T1000 (cell line): ENCODE measurements at regions not wholly inside any gene's neighbourhood (a gene's known extent, or its start where the extent isn't known, plus 50 kb on each side); places are given as distances from the start of the nearest gene placed in this dataset.
"Not testable (repeated sequence)": the region's sequence is repeated elsewhere in the genome, so short reads cannot be mapped to it uniquely, and the experiment has no call there.

Experiments
- DNase-seq: peaks from one replicate; lab custom pipeline; 2025; ENCODE audit warnings: mixed read lengths; lab: John Stamatoyannopoulos, UW

DNA sequence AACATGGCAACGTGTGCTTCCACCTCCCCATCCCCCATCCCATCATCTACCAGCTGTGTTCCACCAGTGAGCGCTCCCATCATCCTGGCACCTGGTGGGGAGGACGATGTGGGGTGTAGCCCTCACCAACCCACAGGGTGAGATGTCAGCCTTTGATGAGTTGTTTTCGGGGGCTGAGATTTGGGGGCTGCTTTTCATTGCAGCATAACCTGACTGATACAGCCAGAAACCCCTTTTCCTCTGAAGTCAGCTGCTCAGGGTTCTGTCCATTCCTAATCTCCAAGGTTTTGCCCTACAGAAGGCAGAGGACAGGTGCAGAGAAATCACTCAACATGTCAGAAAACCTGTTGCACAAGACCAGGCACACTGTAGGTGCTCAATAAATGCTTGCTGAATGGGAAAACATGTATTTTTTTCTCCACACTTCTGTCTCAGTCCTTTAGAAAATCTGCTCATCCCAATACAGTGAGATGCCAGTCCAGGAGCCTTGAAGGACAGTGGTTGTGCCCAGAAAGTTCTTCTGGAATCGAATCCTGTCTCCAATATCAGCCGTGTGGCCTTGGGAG, 239.8 kb downstream of the RBM19 start:
- DNase-seq: no peak

GRCh38 chr12:113725557-113725876, 240.6 kb downstream of the RBM19 start:
- no peak for DNase-seq

GRCh38 chr12:113724794-113725556, 241.2 kb downstream of the RBM19 start:
- no peak for DNase-seq

DNA sequence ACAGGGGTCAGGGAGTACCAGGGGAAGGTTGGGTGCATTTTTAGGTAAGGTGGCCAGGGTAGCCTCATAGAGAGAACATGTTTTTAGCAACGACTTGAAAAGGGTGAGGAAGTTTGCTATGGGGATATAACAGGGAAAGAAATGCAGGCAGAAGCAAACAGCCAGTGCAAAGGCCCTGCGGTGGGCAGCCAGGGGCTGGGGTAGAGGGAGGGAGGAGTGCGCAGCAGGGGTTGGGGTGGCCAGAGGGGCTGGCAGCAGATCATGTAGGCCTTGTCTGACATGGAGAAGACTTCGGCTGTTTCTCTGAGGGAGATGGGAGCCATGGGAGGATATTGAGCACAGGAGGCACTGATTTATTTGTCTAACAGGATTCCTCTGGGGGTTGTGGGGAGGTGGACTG, 242.5 kb downstream of the RBM19 start:
- no peak for DNase-seq

DNA sequence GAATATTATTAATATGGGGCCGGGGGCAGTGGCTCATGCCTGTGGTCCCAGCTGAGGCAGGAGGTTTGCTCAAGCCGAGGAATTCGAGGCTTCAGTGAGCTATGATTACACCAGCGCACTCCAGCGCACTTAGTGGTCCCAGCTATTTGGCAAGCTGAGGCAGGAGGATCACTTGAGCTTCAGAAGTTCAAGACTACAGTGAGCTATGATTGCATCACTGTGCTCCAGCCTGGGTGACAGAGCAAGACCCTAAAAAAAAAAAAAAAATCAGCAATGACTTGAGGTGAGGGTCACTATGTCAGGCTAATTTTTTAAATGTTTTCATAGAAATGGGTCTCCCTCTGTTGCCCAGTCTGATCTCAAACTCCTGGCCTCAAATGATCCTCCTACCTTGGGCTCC, 243.4 kb downstream of the RBM19 start:
- DNase-seq: no peak

DNA sequence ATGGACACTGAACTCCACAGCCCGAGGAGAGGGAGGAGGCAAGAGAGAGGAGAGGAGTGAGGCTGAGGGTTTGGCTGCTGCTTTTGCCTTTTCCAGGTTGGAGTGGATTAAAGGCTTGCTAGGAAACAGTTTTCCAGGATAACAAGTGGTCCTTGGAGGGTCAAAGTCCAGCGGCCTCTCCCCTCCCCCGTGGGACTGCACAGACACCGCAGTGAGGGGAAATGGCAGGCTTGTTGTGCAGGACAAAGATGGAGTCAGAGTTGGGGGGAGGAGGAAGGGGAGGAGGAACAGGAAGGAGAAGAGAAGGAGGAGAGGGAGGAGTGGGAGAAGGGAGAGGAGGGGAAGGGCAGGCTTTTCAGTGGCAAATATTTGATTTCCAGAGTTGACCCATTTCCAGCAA, 245.5 kb downstream of the RBM19 start:
- DNase-seq: no peak

DNA sequence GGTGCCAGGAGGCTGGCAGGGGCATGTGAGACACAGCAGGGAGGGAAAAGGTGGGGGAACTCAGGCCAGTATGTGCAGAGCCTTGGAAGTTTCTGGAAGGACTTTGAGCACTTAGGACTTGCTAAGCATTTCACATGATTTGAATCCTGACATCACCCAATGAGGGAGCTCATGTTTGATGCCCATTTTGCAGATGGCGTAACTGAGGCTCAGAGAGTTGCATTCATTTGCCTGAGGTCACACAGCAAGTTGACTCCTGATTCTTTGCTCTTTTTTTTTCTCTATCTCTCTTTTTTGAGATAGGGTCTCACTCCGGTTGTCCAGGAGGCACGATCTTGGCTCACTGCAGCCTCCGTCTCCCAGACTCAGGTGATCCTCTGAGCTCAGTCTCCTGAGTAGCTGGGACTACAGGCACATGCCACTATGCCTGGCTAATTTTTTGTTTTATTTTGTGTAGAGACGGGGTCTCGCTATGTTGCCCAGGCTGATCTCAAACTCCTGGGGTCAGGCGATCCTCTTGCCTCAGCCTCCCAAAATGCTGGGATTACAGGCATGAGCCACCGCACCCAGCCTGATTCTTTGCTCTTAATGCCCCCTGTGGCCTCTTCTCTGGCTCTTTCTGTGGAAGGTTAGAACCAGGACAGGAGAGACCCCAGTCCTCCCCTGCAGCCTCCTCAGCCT, 246.1 kb downstream of the RBM19 start:
- no peak for DNase-seq

DNA sequence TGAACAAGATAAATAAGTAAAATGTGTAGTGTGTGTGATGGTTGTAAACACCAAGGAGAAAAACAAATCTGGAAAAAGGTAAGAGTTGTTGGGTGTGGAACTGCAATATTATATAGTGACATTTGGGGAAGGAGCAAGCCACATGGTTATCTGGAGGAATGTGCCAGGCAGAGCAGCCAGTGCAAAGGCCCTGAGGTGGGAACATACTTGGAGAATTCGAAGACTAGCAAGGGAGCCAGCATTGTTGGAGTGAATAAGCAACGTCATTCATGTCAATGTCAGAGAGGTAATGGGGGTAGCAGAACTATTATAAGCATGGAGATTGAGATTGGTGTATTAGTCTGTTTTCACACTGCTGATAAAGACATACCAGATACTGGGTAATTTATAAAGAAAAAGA, 241.5 kb upstream of the LHX5 start:
- no peak for DNase-seq

GRCh38 chr12:113712481-113712880, 240.8 kb upstream of the LHX5 start:
- no peak for DNase-seq

- DNase-seq: no peak
Observed at GRCh38 chr12:113710216-113710615, 238.5 kb upstream of the LHX5 start.

DNA sequence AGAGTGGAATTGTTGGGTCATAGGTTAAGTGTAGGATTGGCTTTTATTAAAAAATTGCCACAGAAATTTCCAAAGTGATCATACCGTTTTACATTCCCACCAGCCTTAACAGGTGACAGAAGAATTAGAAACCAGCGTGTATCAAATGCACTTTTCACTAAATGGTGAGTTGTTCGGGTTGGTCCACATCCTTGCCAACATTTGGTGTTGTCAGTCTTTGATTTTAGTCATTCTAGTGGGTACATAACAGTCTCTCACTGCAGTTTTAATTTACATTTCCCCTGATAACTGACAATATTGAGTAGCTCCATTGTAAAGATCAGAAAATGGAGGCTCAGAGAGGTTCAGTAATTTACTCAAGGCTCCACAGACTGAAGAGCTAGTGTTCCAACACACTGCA, 237.8 kb upstream of the LHX5 start:
- DNase-seq: no peak

- no peak for DNase-seq
Observed at GRCh38 chr12:113702836-113703235, 231.2 kb upstream of the LHX5 start.

DNA sequence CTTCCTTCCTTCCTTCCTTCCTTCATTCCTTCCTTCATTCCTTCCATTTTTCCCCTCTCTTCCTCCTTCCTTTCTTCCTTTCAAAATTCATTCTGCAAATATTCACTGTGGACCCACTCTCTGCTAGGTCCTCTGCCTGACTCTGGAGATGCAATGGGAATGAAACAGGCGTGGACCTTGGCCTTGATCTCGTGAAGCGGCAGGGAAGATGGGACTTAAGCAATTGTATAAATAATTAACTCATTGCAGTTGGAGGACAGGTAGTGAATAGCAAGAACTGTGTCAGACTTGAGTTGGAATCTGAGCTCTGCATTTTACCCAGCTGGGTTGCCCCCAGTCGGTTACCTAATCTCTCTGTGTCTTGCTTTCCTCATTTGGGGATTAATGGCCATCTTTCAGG, 230.6 kb upstream of the LHX5 start:
- DNase-seq: no peak

DNA sequence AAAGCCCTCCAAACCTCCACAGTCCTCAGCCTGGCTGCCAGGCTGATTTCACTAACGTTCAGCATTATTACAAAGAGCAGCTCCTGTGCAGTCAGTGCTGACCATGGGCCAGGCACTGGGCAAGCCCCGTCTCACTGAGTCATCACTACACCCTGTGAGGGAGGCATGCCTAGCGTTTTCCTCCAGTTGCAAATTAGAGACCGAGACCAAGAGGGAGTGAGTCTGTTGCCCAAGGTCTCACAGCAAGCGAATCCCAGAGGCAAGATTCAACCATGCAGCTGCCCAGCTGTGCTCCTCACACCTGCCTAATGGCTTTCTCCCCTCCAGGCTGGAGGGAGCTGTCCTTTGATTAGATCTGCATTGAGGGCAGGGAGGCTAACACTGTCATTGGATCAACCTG, 229.3 kb upstream of the LHX5 start:
- no peak for DNase-seq

- DNase-seq: not testable (repeated sequence)
Observed at GRCh38 chr12:113699984-113700383, 228.3 kb upstream of the LHX5 start.

DNA sequence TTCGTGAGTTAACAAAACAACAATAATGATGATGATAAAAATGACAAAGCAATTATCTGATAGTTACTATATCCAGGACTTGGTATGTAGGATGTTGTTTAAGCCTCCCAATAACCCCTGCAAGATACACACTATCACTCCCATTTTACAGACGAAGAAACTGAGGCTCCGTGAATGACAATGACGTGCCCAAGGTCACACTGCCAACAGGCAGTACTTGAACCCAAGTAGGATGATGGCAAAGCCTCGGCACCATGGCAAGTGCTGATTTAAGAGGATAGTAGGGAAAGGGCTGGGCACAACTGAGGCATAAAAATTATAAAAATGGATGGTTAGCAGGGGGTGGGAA, 226.8 kb upstream of the LHX5 start:
- no peak for DNase-seq

DNA sequence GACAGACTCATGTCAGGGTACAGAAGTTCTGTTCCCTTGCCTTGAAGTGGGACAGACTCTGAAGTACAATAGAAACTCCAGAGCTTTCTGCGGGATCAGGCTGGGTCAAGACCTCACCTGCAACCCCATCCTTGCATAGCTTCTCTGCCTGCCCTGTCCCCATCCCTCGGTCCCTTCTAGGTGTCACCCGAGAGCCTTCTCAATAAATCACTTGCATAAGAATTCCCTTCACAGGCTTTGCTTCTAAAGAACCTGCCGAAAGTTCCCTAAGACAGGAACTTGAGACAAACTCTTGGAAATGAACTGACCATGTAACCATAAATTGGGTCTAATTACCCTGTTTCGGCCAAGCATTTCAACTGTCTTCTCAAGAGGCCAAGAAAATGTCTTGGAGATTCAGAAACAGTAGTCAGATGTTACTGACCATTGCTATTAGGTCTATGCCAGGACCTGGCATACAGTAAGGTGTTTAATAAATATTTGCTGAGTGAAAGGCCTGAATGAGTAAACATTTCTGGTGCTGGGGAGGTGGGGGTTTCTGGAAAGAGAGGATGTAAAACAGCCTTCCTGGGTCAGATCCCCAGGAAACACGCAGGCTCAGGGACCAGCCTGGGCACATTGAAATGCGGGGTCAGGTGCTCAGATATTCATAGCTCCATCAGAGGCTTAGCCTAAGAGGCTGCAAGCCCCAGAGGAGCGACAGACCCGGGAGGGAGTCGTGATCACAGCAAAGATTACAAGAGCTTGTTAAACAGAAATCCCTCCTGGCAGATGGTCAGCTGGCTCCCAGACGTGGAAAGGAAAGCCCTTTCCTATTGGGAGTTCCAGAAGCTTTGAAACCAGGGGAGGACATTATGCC, 226.2 kb upstream of the LHX5 start:
- DNase-seq: no peak

DNA sequence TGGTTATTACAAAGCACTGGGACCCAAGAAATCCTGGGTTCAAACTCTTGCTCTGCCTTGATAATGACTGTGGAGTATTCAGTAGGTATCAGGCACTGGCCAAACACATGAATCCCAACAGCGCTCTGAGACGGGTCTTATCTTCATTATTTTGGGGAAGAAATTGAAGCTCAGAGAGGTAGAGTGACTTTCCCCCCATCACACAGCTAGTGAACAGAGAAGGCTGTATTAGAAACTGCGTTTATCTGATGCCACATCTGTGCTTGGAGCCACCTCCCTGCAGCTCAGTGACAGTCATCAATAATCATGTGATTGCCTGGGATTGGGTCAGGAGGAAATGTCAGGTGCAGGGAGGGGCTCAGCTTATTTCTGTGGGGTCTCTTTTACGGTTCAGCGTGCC, 225.4 kb upstream of the LHX5 start:
- DNase-seq: no peak

DNA sequence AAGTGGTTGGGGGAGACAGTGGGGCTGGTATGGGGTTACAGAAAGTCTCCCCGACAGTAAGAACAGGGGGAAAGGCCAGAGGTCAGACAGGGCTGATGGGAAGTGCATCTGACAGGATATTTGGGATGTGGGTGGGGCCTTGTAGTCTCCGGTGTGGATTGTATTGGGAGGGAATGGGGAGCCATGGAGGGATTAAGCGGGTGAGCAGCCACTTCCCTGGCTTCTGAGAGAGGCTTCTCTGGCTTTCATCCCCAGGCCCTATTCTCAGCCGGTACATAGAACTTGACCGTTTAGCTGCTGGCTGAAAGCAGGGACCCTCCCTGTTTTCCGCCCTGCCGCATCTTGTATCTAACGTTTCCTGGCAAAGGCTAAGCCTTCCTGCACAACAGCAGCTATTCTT, 222.0 kb upstream of the LHX5 start:
- DNase-seq: no peak

DNA sequence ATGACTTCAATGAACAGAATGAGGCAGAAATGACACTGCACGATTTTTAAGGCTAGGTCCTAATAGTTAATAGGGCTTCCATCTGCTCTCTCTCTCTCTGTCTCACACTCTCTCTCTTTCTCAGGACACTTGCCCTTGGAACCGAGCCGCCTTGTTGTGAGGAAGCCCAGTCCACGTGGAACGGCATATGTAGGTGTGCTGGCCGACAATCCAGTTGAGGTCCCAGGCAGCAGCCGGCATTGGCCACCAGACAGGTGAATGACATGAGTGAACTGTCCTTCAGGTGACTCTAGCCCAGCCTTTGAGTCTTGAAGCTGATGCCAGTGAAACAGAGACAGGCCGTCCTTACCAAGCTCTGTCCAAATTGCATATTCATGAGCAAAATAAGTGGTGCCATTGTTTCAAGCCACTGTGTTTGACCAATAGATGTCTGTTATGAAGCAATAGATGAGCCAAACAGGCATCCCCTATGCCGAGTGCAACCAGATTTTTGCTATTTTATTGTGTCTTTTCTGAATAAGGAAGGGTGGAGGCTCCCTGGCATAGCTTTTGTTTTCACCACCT, 217.5 kb upstream of the LHX5 start:
- DNase-seq: no peak

DNA sequence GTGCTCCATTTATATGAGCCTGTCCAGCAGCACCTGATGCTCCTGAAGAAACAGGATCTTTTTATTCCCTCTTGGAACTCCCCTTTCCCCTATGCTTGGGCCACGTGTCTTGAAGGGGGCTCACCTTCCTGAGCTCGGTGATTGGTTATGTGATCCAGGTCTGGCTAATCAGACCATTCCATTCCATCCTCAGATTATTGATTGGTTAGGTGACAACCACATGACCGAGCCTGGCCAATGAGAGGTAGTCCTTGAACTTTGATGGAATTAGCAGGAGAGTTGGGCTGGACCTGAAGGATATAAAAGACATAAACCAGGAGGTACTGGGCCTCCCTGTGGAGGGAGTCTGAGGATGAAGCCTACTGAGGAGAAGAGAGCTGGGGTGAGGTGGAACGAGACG, 216.6 kb upstream of the LHX5 start:
- no peak for DNase-seq
